RWPE2 (cell line): ENCODE measurements at regions not wholly inside any gene's neighbourhood (a gene's known extent, or its start where the extent isn't known, plus 50 kb on each side); places are given as distances from the start of the nearest gene placed in this dataset.
"Not testable (repeated sequence)": the region's sequence is repeated elsewhere in the genome, so short reads cannot be mapped to it uniquely, and the experiment has no call there.

Experiments
- ATAC-seq: fragments of 200-7000 bp; cut with Tn5 transposase; 3 replicates; pipeline ENCODE4 v1.9.1; 2021; ENCODE audit warnings: low read depth
- DNase-seq: peaks from one replicate; pipeline ENCODE4 v3.0.0-alpha.2; 2020; ENCODE audit warnings: low spot score
- H3K27ac ChIP-seq: fragments of 450-650 bp; 2 replicates; pipeline ENCODE4 v1.5.1; 2017; ENCODE audit warnings: mild to moderate bottlenecking; ENCODE audit not compliant: poor library complexity, severe bottlenecking
- H3K27me3 ChIP-seq: fragments of 250-450 bp; sonication (Bioruptor Pico); 2 replicates; pipeline ENCODE4 v1.5.1; 2021; ENCODE audit warnings: mild to moderate bottlenecking, moderate library complexity; ENCODE audit not compliant: insufficient read depth, poor library complexity, severe bottlenecking
- H3K36me3 ChIP-seq: fragments of 250-450 bp; sonication (Bioruptor Pico); 2 replicates; pipeline ENCODE4 v1.5.1; 2020; ENCODE audit warnings: low read depth, mild to moderate bottlenecking, moderate library complexity
- H3K4me1 ChIP-seq: fragments of 250-450 bp; sonication (Bioruptor Pico); 2 replicates; pipeline ENCODE4 v1.5.1; 2021; ENCODE audit warnings: mild to moderate bottlenecking, moderate library complexity; ENCODE audit not compliant: insufficient read depth, poor library complexity, severe bottlenecking
- H3K4me3 ChIP-seq: fragments of 250-450 bp; sonication (Bioruptor Pico); 2 replicates; pipeline ENCODE4 v1.5.1; 2021; ENCODE audit warnings: mild to moderate bottlenecking, moderate library complexity; ENCODE audit not compliant: severe bottlenecking
- H3K9me3 ChIP-seq: fragments of 250-450 bp; sonication (Bioruptor Pico); 2 replicates; pipeline ENCODE4 v1.5.1; 2021; ENCODE audit warnings: mild to moderate bottlenecking, moderate library complexity; ENCODE audit not compliant: severe bottlenecking
- TF ChIP-seq, protein P1 (sequence below): fragments of 450-650 bp; IDR thresholded peaks from one replicate; pipeline ENCODE4 v1.5.1; 2017; ENCODE audit warnings: mild to moderate bottlenecking, moderate library complexity; ENCODE audit not compliant: poor library complexity, severe bottlenecking

DNA sequence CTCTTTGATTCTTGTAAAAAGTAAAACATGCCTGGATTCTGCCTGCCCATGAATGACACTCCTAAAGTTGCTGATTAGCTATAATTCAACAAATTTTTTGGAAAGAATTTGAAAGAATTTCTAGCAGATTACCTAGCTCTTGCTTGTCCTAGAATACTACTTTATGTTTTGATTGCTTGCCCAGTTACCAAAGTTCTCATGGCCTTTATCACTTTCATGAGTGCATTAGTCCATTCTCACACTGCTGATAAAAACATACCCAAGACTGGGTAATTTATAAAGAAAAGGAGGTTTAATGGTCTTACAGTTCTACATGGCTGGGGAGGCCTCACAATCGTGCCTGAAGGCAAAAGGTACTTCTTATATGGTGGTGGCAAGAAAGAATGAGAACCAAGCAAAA is 1137.3 kb downstream of the SORCS1 start:
- ATAC-seq (no peak), DNase-seq (no peak)
- Histone ChIP-seq H3K27me3 (no peaks in the 10 kb centered on the region), H3K4me1 (no peaks in the 10 kb centered on the region), H3K9me3 (no peaks in the 10 kb centered on the region), H3K36me3 (no peaks in the 10 kb centered on the region), H3K4me3 (no peak overlapping the region), H3K27ac (no peak overlapping the region)
- TF ChIP-seq, protein P1, sequence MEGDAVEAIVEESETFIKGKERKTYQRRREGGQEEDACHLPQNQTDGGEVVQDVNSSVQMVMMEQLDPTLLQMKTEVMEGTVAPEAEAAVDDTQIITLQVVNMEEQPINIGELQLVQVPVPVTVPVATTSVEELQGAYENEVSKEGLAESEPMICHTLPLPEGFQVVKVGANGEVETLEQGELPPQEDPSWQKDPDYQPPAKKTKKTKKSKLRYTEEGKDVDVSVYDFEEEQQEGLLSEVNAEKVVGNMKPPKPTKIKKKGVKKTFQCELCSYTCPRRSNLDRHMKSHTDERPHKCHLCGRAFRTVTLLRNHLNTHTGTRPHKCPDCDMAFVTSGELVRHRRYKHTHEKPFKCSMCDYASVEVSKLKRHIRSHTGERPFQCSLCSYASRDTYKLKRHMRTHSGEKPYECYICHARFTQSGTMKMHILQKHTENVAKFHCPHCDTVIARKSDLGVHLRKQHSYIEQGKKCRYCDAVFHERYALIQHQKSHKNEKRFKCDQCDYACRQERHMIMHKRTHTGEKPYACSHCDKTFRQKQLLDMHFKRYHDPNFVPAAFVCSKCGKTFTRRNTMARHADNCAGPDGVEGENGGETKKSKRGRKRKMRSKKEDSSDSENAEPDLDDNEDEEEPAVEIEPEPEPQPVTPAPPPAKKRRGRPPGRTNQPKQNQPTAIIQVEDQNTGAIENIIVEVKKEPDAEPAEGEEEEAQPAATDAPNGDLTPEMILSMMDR = no peak

DNA sequence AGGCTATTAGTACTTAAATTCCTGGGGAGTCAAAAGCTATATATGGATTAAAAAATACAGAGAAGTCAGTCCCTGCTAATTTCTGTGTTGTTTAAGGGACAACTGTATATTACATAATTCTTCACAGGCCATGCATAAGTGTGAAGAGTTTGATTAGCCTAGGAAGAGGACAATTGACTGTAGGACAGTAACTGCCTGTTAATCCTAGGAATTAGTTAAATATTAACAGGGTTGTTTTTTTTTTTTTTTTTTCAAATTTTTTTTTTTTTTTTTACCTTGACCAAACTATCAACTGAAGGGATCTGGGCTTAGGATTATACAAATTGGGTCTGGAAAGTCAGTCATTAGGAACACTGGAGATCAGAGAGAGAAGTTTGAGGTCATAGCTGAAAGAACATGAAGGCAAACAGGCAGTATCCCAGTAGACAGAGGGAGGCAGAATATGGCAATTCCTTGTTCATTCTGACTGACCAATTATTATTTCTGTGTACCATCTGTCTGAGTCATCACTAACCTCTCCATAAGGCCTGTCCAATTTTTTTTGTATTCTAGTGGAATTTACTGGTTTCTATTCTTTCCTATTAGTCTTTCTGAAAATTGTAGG is 1139.2 kb downstream of the SORCS1 start:
- Histone ChIP-seq H3K4me3 (no peak overlapping the region), H3K4me1 (no peaks in the 10 kb centered on the region), H3K27me3 (no peaks in the 10 kb centered on the region), H3K36me3 (no peaks in the 10 kb centered on the region), H3K9me3 (no peaks in the 10 kb centered on the region), H3K27ac (no peak overlapping the region)
- no peak for ATAC-seq
- TF ChIP-seq, protein P1 = no peak
- DNase-seq = no peak

GRCh38 chr10:106023329-106023728 is 1141.2 kb downstream of the SORCS1 start:
- TF ChIP-seq, protein P1 = no peak
- Histone ChIP-seq H3K9me3 (no peaks in the 10 kb centered on the region), H3K36me3 (no peaks in the 10 kb centered on the region), H3K4me1 (no peaks in the 10 kb centered on the region), H3K27me3 (no peaks in the 10 kb centered on the region), H3K27ac (no peak overlapping the region), H3K4me3 (no peak overlapping the region)
- ATAC-seq (no peak), DNase-seq (no peak)

DNA sequence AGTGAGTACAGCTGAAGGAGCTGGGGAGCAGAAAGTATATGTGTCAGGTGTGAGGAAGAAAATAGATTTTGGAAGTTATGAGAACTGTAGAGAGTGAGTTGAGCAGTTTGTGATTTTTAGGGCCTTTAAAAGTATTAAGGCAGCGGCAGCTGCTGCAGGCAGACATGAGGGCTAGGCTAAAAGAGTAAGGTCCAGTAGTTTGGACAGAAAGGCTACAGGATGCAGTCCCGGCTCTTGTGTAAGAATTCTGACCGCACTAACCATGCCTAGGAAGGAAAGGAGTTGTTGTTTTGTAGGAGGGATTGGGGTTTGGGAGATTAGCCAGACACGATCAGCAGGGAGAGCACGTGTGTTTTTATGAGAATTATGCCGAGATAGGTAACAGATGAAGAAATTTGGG is 1144.9 kb downstream of the SORCS1 start:
- not testable (repeated sequence) for H3K27ac ChIP-seq, DNase-seq, H3K4me1 ChIP-seq, H3K36me3 ChIP-seq, H3K27me3 ChIP-seq, H3K4me3 ChIP-seq, ATAC-seq, H3K9me3 ChIP-seq

GRCh38 chr10:106015369-106016199 is 1148.9 kb downstream of the SORCS1 start:
- not testable (repeated sequence) for H3K9me3 ChIP-seq, H3K27me3 ChIP-seq, H3K4me3 ChIP-seq, ATAC-seq, H3K27ac ChIP-seq, DNase-seq, H3K4me1 ChIP-seq, H3K36me3 ChIP-seq

- TF ChIP-seq, protein P1 = no peak
- Histone ChIP-seq H3K27ac (no peak overlapping the region), H3K36me3 (no peaks in the 10 kb centered on the region), H3K9me3 (no peaks in the 10 kb centered on the region), H3K4me1 (no peaks in the 10 kb centered on the region), H3K27me3 (no peaks in the 10 kb centered on the region), H3K4me3 (no peak overlapping the region)
- no peak for DNase-seq
- no peak for ATAC-seq
Observed at GRCh38 chr10:106011250-106011649, 1153.3 kb downstream of the SORCS1 start.
